ENCODE measurements at regions not wholly inside any gene's neighbourhood (a gene's known extent, or its start where the extent isn't known, plus 50 kb on each side); places are given as distances from the start of the nearest gene placed in this dataset.
"Not testable (repeated sequence)": the region's sequence is repeated elsewhere in the genome, so short reads cannot be mapped to it uniquely, and the experiment has no call there.

DNA sequence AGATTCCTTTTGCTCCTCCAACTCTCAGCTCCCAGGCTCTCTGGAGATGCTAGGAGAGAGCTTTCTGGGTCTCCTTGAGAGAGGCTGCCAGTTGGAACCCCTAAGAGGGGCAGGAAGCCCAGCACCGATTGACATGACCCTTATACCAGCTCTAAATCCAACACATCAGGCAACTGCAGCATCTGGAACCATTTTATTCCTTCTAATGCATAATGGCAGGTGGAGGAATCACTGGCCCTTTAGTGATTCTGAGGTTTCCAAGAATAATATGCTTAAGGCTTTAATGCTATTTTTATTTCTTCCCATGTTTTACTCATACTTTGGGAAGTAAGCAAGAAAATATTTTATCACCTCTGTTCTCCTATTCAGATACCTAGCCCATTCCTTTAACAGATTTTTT, 60.3 kb upstream of the TEX264 start:
- no peak for FAIRE-seq
- TF ChIP-seq CTCF (IDR thresholded peaks at IDR 0.05; ENCODE audit: insufficient read depth, low read length, severe bottlenecking) = no peak
- no peaks in the 10 kb centered on the region for H3K27me3 ChIP-seq (ENCODE audit: control insufficient read depth, insufficient read depth, low read length)
- H3K4me3 ChIP-seq (ENCODE audit: low read depth, low read length) = no peak overlapping the region
- no peak for DNase-seq (ENCODE audit: low read depth)
- no peaks in the 10 kb centered on the region for H3K36me3 ChIP-seq (ENCODE audit: control insufficient read depth, insufficient read depth, low read length)

GRCh38 chr3:51617597-51617996, 53.5 kb upstream of the TEX264 start:
- Histone ChIP-seq H3K4me3 (ENCODE audit: low read depth, low read length) (no peak overlapping the region), H3K27me3 (ENCODE audit: control insufficient read depth, insufficient read depth, low read length) (no peaks in the 10 kb centered on the region), H3K36me3 (ENCODE audit: control insufficient read depth, insufficient read depth, low read length) (no peaks in the 10 kb centered on the region)
- no peak for FAIRE-seq
- no peak for TF ChIP-seq CTCF (IDR thresholded peaks at IDR 0.05; ENCODE audit: insufficient read depth, low read length, severe bottlenecking)
- DNase-seq (ENCODE audit: low read depth) = no peak

- H3K36me3 ChIP-seq (ENCODE audit: control insufficient read depth, insufficient read depth, low read length); FAIRE-seq: not testable (repeated sequence)
Measured at GRCh38 chr3:51618038-51618437, 53.0 kb upstream of the TEX264 start.

DNA sequence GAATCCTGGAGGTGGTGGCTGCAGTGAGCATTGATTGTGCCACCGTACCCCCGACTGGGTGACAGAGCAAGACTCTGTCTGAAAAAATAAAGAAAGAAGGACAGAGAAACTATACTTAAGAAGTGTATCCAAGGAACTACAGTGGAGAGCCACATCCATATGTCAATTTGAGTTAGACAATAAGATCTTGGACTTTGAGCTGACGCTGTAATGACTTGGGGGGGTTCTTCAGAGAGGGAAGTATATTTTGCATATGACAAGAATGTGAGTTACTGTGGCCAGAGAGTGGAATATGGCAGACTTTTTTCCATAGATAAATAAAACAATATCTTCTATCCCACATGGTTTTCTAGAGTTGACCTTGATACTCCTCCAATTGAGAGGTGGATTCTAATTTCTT, 52.6 kb upstream of the TEX264 start:
- no peaks in the 10 kb centered on the region for H3K27me3 ChIP-seq (ENCODE audit: control insufficient read depth, insufficient read depth, low read length)
- no peaks in the 10 kb centered on the region for H3K36me3 ChIP-seq (ENCODE audit: control insufficient read depth, insufficient read depth, low read length)
- DNase-seq (ENCODE audit: low read depth) (no peak), FAIRE-seq (no peak)
- H3K4me3 ChIP-seq (ENCODE audit: low read depth, low read length) = no peak overlapping the region
- no peak for TF ChIP-seq CTCF (IDR thresholded peaks at IDR 0.05; ENCODE audit: insufficient read depth, low read length, severe bottlenecking)

More at GRCh38 chr3:51618038-51618437, 53.0 kb upstream of the TEX264 start:
- H3K4me3 ChIP-seq (ENCODE audit: low read depth, low read length); DNase-seq (ENCODE audit: low read depth); H3K27me3 ChIP-seq (ENCODE audit: control insufficient read depth, insufficient read depth, low read length): not testable (repeated sequence)

DNA sequence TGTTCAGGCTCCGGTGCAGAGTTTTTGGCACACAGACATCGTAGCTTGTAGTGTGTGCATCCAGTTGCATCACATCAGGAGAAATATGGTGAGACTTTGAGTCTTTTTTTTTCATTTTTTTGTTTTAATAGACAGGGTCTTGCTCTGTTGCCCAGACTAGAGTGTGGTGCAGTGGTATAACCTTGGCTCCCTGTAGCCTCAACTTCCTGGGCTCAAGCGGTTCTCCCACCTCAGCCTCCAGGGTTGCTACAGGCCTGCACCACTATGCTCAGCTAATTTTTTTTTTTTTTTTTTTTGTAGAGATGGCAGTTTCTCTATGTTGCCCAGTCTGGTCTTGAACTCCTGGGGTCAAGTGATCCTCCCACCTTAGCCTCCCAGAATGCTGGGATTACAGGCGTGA, 51.1 kb upstream of the TEX264 start:
- H3K4me3 ChIP-seq (ENCODE audit: low read depth, low read length) = no peak overlapping the region
- TF ChIP-seq CTCF (IDR thresholded peaks at IDR 0.05; ENCODE audit: insufficient read depth, low read length, severe bottlenecking) = no peak
- DNase-seq (ENCODE audit: low read depth) (no peak), FAIRE-seq (no peak)
- H3K36me3 ChIP-seq (ENCODE audit: control insufficient read depth, insufficient read depth, low read length) = no peaks in the 10 kb centered on the region
- no peaks in the 10 kb centered on the region for H3K27me3 ChIP-seq (ENCODE audit: control insufficient read depth, insufficient read depth, low read length)

DNA sequence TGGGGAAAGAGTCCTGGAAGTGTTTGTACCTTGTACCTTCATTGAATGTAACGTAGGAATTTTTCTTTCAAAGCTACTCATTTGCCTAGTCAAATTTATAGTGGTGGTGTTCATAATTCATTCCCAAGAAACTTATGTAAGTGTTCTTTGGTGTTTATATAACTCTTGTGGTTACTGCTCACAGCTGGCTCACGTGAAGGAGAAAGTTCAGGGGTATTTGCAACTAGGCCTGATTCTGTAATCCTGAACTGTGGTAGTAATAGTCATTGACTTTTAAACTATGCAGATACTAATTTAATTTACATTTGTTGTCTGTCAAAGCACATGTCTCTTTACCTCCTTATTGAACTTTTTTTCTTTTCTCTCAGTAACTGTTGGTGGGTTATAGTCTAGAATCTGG, 50.5 kb upstream of the TEX264 start:
- peak; percentile 13 for DNase-seq (ENCODE audit: low read depth)
- Histone ChIP-seq H3K36me3 (ENCODE audit: control insufficient read depth, insufficient read depth, low read length) (no peaks in the 10 kb centered on the region), H3K27me3 (ENCODE audit: control insufficient read depth, insufficient read depth, low read length) (no peaks in the 10 kb centered on the region), H3K4me3 (ENCODE audit: low read depth, low read length) (no peak overlapping the region)
- TF ChIP-seq CTCF (IDR thresholded peaks at IDR 0.05; ENCODE audit: insufficient read depth, low read length, severe bottlenecking) = no peak
- FAIRE-seq = no peak

Data from bronchial epithelial cell (primary cell).